Stimulated activated naive CD4-positive, alpha-beta T cell treated with Interleukin-2 at 50 U/mL for 16 hours (primary cell): ENCODE measurements at regions not wholly inside any gene's neighbourhood (a gene's known extent, or its start where the extent isn't known, plus 50 kb on each side); places are given as distances from the start of the nearest gene placed in this dataset.
"Not testable (repeated sequence)": the region's sequence is repeated elsewhere in the genome, so short reads cannot be mapped to it uniquely, and the experiment has no call there.

ENCODE experiments used
- DNase-seq: peaks from one replicate; lab custom pipeline; 2025; lab: John Stamatoyannopoulos, UW

DNA sequence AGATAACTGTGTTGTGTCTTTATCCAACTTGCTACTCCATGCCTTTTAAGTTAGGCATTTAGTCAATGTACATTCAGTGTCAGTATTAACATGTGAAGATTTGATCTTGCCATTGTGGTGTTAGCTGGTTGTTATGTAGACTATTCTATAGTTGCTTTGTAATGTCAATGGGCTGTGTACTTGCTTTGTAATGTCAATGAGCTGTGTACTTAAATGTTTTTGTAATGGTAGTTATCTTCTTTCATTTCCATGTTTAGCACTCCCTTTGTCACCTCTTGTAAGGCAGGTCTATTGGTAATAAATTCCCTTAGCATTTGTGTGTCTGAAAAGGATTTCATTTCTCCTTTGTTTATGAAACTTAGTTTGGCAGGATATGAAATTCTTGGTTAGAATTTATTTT is 53.4 kb downstream of the MC4R start:
- DNase-seq, result no peak

DNA sequence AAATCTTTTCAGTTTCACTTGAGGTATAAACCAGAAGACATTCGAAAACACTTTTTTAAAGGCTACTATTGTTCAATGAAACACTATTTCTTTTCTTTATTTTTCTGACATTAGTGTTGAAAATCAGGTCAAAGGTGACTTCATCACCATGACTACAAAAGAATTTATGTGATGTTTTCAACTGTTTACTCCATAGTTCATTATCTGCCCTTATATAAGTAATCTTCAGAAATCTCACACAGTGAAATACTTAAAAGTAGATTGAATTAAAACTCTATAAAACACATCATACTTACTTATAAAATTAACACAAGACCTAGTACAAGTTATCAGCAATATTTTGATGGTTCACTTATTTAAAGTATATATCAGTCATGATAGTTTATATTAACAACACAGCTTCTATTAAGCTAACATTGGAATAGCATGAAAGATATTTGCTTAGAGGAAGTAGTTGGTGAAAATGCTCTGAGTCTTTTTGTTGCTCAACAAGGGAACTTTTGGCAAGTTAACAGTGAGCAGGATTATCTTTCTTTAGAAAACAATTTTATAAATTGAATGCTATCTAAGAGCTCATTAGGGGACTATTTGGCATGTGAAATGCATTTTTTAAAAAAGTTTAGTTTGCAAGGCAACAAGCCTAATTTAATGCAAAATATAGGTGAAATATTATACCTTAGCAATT is 60.8 kb downstream of the MC4R start:
- DNase-seq, result no peak

DNA sequence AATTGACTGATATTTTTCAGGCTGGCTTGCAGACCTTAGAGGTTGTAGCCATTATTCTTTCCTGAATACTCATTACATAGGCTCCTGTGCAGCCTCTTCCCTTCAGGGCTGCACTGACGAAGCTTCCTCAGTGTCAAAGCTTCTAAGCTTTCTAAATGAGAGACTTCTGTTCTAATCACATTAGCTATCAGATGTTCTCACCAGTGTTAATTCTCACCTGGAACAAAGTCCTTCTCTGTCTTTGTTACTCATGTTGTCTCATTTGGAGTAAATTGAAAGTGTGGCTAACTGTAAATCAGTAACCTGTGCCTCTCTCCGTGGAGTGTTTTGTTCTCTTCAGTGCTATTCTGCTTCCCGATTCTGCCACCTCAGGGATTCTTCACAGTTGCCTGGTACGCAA is 76.9 kb downstream of the MC4R start:
- no peak for DNase-seq

DNA sequence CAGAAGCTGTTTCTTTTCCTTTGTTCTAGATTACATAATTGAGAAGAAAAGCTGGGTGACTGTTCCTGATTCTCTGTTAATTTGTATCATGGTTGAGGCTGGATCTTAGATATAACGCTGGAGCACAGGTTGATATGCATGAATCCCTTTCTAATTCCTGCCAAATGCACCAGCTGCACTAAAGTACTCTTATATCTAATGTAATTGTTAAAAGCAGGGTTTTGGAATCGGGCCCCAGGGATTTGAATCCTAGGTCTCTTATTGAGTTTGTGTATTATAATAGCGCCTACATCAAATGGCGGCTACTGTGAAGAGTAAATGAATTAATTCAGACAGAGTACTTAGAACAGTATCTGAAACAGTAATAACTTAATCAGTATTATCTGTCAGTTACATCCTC is 80.4 kb downstream of the MC4R start:
- no peak for DNase-seq

DNA sequence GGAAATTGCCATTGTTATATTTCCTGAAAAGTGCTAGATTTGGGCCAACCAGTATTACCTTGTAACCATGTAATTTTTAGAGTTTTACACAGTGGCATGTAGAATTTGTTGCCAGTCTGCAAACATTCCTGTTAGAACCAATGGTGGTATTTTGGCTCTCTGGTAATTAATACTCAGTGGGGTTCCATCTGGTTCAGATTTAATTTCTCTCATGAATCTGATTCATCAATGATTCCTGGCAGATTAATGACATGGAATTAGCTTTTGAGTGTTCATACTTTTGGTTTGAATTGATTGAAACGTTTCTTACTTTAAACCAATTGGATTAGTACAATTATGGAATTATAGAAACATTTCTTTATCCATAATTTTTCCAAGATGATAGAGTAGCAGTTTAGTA is 93.2 kb downstream of the MC4R start:
- DNase-seq, result no peak

DNA sequence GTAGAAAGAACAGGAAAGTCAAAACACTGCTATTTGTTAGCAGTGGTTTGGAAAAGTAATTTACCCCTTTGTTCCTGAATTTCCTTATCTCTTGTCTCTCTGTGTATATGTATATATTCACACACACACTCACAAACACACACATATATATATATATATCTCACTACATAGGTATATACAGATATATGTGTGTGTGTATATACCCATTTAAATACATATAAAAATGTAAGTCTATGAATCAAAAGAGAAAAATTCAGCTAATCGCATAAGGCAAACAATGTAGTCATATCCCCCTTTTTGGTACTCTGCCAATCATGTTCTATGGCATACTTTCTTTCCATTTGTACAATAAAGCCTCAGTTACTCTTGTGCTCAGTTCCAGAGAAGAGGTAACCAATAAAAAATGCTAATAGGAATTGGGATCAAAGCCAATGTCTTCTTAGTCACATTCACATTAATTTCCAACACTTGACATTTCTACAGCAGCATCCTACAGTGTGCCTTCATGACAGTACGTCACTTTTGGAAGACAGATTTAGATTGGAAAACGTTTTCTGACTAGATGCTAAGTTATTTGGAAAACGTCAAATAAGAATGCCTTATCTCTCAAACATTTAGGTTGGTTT is 94.6 kb downstream of the MC4R start:
- no peak for DNase-seq

DNA sequence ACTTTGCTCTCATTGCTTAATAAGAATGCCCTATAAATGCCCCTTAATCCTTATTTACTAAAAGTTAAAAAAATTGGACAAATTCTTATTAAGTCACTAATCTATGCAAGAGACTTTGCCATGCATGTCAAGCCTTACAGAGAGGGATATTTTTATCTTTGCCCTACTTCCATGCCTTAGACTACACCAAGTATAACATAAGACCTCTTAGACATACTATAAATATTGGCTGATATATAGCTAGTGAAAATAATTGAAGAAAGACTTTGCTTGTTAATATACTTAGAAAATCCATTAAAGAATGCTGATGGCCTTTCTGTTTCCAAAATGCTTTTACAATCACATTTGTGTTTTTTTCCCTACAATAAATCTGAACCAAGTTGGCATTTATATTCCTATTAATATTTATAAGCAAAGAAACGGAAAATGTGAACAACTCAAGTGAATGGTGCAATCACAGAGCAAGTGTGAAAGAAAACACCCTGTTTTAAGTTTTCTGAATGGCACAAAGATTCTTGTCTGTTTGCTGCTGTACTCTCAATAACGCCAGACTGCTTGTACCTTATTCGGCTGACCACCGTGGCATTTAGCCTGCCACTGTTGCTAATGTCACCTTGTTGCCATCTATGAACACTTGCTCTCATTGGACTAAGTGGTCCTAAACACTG is 105.0 kb downstream of the MC4R start:
- DNase-seq, result no peak

DNA sequence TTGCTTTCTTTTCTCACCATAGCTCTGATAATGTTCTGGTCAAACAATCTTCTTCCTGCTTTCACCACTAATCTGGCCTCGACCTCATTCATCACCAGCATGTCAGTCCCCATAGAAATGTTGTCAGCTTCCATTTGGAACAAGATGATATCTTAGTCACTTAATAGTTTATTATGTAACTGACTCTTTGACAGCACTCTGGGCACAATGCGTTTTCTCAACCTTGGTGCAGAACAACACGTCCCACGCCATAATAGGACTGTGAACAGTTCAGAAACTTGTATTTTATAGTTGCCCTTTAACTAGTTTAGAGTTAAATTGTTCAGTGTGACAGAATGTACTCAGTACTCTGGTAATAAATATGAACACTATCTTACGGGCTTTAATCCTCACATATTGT is 106.0 kb downstream of the MC4R start:
- no peak for DNase-seq

DNA sequence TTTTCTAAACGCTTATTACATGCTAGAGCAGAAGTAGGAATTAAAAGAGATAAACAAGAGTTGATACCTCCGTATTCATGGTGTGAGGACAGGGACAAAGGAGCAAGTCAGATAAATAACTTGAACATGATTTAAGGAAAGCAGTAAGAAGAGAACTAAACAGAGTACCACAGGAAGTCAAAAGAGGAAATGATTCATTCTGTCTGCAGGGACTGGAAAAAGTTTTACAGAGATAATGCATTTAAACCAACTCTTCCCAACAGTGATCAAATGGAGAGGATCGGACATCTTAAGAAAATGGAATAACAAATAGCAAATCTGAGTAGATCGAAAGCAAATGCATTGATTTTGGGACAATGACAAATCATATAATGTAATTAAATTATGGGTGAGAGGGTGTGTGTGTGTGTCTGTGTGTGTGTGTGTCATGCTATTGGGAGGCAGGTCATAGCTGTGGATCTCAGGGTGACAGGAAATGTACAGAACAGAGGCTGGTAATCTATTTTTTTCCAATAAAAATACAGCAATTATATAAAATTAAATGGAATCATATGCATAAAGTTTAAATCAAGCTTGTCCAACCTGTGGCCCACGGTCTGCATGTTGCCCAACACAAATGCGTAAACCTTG is 113.4 kb downstream of the MC4R start:
- DNase-seq, result no peak

DNA sequence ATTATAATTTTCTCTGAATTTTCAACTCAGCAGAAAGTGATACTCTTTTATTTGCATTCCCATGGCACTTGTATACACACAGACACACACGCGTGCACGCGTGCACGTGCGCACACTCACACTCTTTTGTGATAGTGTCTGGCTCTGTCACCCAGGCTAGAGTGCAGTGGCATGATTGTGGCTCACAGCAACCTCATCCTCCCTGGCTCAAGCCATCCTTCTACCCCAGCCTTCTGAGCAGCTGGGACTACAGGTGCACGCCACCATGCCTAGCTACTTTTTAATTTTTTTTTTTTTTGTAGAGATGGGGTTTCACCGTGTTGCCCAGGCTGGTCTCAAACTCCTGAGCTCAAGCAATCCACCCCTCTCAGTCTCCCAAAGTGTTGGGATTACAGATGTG is 123.2 kb downstream of the MC4R start:
- no peak for DNase-seq

DNA sequence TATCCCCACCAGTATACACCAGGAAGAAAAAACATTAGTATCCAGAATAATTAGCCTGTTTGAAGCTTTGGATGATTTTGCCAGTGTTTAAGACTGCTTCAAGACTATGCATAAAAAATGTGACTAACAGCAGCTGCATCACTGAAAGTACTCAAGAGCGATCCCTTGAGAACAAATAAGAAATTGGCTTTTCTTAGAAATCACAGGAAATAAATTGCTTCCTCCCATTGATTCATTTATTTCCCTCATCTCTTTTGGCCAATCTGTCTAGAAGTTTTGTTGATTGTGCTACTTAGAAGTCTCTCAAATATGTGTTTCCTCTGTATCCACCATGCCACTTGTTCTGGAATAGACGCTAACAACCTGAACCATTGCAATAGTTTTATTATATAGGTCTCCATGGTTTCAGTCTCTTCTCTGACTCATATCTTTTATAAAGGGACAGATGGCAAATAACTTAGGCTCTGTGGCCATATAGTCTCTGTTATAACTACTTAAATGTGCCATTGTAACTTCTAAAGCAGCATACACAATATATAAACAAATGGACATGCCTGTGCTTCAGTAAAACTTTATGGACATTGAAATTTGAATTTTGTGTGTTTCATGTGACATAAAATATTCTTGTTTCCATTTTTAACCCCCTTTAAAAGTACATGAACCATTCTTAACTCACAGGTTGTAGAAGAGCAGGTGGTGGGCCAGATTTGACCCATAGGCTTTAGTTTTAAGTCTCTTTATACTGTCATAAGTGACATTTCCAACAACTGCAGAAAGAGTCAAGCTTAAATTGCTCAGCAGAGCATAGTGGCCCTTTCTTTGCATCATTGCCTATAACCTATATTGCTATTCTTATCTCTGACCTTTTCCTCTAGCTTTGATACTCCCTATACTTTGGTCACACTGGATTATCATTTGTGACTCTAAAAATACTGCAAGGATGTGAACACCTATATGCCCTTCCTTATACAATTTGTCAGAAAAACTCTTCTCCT is 123.9 kb downstream of the MC4R start:
- DNase-seq, result no peak

DNA sequence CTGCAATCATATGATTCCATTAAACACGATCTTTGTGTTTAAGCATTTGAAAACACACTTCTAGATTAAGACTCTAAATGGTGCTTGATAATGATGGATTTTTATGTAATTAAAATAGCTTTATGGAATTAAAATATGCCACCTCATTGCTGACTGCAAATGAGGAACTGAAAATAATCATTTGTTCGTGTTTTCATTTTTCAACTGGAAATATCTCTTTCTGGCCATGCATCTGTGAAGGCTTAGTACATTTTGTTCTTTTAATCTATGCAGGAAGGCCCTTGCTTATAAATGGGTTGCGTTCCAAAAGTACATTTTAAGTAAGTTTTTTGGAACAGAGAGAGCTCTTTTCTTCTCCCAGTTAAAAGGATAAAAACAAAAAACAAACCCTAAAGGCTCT is 125.5 kb downstream of the MC4R start:
- no peak for DNase-seq

DNA sequence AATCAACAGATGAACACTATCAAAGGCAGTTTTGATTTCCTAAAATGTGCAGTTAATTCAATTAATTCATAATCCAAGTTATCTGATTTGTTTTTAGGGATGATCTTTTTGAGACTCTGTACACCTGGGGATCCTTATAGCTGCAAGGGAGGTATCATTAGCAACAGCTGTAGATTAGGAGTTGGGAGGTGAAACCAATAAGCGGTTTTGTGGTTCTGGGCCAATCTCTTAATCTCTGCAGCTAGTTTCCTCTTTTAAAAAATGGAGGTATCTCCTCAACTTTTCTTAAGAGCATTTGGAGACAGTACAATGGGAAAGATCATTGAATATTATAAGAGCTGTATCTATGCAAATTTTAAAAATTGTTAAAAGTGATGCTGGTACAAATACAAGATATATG is 126.0 kb downstream of the MC4R start:
- DNase-seq, result no peak

DNA sequence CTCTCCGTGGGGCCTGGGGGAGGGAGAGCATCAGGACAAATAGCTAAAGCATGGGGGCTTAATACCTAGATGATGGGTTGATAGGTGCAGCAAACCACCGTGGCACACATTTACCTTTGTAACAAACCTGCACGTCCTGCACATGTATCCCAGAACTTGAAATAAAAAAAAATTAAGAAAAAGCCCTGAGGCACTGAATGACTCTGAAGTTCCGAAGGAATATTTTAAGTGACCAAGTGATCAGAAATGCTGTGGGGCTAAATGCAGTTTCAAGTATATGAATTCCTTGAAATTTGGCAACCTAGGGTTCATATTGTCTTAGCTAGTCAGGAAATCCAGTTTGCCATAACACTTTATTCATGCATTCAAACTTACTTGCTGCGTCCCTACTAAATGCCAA is 127.5 kb downstream of the MC4R start:
- DNase-seq, result no peak

DNA sequence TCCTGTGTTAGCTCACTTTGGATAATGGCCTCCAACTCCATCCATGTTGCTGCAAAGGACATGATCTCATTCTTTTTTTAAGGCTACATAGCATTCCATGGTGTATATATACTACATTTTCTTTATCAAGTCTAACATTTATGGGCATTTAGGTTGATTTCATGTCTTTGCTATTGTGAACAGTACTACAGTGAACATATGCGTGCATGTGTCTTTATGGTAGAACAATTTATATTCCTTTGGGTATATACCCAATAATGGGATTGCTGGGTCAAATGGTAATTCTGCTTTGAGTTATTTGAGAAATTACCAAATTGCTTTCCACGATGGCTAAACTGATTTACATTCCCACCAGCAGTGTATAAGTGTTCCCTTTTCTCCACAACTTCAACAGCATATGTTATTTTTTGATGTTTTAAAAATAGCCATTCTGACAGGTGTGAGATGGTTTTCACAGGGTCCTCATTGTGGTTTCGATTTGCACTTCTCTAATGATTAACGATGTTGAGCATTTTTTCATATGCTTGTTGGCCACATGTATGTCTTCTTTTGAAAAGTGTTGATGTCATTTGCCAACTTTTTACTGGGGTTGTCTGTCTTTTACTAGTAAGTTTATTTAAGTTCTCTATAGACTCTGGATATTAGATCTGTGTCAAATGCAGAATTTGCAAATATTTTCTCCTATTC is 133.4 kb downstream of the MC4R start:
- not testable (repeated sequence) for DNase-seq

DNA sequence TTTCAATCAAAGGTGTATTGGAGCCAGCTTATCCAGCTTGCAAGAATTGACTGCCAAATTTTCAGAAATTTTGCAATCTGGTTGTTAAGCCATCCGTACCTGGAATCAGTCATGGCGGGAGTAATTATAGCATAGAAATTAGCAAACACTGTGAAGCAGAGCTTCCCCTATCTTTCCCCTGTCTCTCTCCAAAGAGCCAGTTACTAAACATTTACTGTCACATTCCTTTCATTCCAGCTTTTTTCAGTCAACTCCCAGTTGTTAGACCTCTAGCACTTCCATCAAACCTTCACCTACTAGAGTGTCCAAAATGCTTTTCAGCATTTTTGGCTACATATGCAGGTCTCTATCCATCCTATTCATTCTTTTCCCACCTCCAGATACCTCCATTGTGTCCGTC is 137.4 kb downstream of the MC4R start:
- DNase-seq, result no peak

DNA sequence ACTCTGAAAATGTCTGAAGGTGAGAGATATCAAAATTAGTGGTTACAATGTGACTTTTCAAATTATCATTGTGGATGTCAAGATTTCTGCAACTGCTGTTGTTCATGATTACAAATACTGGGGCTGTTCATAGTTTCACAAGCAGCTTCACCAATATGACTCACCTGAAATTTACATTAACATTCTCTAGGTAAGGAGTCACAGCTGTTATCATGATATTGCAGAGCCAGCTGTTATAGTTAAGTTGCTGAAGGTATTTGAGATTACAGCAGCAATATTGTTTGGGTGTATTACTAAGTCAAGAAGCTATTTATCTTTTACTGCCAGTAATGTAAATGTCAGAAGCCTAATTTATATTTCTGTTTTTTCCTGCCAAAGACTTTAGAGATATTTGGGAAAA is 140.0 kb downstream of the MC4R start:
- DNase-seq, result no peak

DNA sequence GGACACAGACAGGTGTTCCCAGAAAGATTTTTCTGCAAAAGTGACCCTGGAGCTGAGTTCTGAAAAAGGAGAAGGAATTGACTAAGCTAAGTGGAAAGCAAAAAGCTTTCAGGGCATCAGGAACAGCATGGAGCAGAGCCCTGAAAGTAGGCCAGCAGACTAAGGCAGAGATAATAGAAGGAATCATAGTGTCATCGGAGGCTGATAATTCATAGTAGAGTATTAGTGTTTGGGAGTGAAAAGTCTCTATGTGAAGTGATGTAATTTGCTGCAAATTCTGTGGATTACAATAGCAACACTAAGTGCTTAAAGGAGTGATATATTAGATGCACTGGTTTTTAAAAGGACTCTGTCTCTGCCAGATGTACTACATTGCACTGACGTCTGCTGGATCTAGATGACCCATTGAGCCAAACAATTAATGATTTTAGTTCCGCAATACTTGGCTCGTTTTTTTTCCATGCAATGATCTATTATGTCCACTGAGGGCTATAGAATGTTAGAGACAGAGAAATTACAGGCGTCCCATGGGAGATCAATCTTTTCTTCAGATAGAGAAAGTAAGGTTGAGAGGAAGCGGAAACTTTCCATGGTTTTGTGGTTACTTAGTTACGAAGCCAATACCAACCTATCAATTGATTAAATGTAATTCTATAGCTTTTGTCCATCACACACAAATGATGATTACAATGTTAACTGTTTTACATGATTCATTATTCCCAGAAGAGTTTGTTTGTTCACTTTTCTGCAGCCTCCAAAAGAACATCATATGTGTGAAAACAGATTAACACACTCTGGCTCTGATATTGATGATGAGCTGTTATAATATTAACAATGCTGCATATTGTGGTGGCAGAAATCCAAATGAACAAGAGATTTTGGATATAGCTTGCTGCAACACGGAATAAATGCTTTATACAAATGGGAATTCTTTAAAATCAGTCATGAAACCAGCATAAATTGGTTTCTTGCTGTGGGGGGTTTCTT is 143.7 kb downstream of the MC4R start:
- no peak for DNase-seq

DNA sequence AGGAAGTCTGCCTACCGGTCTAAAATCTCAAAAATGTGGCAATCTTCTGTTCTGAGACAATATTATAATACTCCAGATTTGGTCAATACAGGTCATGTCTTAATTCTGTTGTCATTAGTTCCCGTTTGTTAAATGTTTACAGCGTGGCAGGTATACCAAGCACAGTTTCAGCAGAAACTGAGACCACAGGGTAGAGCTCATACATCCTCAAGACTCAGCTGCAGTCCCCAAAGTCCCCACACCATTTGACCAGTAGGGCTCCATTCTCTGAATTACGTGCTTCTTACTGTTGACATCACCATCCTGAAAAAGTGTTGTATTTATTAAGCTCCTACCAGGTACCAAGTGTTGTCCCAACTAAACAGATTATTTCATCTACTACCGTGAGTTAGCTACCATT is 157.1 kb downstream of the MC4R start:
- no peak for DNase-seq

DNA sequence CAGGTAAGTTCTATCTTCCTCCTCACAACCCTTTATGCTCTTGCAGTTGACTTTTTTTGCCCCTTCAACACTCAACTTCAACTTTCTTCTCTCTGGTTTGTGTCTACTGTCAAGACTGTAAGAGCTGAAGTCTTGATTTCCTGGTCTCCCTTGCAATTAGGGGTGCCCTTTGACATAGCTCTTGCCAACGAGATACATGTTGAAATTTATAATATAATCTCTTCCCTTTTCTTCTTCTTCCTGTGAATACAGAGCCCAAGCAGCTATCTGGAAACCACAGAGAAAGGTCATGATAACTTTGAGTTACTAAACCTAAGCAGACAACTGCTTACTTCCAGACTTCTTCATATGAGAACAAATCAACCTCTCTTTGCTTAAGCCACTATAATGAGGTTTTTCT is 163.5 kb downstream of the MC4R start:
- no peak for DNase-seq
